ENCODE measurements at regions not wholly inside any gene's neighbourhood (a gene's known extent, or its start where the extent isn't known, plus 50 kb on each side); places are given as distances from the start of the nearest gene placed in this dataset.
"Not testable (repeated sequence)": the region's sequence is repeated elsewhere in the genome, so short reads cannot be mapped to it uniquely, and the experiment has no call there.

DNA sequence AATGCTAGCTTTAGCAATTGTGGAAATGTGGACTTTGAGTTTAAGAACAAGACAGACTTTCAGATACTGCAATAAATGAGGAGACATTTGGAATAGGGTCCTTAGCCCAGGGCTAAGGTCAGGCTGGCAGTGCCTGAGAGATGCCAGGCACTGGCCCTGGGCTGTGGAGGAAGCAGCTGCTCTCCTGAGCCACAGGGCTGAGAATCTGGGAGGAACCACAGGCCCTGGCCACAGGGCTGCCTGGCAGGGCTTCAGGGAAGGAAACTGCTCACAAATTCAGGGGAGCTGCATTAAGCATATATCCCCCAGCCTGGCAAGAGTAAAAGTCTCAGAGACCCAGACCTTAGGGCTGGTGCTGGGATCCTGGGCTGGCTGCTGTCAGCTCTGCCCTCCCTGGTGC, 305.1 kb downstream of the RPIA start:
- not testable (repeated sequence) for DNase-seq

DNA sequence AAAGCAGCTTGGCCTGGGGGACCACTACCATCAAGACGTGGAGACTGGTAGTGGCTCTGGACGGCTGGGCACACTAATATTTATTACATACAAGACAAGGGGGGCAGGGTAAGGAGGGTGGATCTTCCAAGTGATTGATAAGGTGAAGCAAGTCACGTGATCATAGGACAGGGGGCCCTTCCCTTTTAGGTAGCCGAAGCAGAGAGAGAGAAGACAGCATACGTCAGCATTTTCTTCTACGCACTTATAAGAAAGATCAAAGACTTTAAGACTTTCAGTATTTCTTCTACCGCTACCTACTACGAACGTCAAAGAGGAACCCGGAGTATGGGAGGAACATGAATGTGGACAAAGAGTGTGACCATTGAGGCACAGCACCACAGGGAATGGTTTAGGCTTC, 307.9 kb downstream of the RPIA start:
- DNase-seq = no peak

DNA sequence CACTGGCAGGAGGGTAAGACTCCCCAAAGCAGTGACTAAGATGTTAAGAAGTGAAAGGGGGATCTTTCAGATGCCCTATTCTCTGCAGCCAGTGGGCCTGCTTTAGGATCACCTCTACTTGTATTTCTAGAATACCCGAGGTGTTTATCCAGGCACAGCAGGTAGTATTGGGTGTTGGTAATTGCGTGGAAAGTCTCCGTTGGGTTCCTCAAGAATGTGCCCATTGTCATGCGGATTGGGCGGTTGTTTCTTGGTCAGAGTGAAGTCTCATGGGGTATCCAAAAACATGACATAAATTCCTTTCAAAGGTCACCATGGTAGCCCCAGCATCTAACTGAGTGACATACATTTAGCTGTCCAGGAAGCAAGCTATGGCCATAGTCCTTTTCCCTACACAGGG, 308.8 kb downstream of the RPIA start:
- DNase-seq = no peak

DNA sequence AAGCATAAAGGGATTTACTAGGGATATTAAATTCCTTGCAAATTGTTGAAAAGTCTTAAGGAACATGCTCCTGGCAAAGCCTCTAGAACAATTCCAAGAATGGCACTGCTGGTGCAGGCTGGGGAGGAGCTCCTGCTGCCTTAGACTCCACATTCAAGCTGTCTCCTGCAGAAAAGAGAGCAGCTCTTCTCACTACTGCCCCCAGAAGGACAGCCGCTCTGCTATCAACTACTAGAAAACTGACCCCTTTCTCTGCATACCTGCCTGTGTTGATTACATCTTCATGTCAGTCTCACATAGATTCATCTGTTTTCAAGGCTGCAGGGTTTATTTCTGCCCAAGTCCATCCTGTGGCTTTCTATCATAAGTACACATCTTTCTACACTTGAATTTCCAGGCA, 312.8 kb downstream of the RPIA start:
- DNase-seq = not testable (repeated sequence)

DNA sequence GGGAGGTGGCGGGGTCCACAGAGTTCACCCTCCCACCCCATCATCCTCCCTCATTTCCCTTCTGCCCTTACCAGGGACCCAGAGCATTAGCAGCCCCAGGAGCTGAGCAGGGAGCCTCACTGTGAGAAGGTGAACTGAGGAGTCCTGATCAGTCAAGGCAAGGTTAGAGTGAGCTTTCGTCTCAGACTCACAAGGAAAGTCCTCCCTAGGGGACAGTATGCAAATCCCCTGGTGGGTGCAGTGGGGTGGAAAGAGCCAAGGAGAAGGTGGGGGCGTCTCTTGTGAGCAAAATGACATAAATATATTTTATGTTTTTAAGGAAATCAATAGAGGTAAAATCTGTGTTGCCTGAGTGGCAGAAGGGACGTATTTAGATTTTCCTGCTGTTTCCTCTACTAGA, 329.1 kb downstream of the RPIA start:
- DNase-seq = not testable (repeated sequence)

DNA sequence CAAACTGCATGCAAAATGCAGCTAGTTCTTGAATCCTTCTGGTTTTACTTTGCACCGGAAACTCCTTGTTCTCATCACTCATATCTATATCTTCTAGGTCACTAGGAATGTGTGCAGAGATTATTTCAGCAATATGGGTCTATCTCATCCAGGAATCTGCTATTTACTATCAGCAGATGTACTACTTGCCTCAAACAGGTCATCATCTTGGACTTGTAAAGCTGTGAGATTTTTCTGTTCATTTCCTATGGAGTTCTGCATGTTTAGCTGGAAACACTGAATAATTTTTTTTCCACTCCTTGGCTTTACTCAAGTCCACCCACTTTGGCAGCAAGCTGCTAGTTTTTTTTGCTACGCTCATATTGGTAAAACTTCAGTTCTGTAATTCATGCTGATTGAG, 334.8 kb downstream of the RPIA start:
- peak in 1 of 3 donors; percentile 2 for DNase-seq

DNA sequence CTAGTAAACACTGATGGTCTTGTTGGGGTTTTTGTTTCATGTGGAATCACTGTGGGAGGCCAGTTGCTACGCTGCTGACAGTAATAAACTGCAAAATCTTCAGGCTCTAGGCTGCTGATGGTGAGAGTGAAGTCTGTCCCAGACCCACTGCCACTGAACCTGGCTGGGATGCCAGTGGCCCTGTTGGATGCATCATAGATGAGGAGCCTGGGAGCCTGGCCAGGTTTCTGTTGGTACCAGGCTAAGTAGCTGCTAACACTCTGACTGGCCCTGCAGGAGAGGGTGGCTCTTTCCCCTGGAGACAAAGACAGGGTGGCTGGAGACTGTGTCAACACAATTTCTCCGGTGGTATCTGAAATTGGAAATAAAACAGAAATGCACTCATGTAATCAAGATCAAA, 335.6 kb downstream of the RPIA start:
- DNase-seq = not testable (repeated sequence)

DNA sequence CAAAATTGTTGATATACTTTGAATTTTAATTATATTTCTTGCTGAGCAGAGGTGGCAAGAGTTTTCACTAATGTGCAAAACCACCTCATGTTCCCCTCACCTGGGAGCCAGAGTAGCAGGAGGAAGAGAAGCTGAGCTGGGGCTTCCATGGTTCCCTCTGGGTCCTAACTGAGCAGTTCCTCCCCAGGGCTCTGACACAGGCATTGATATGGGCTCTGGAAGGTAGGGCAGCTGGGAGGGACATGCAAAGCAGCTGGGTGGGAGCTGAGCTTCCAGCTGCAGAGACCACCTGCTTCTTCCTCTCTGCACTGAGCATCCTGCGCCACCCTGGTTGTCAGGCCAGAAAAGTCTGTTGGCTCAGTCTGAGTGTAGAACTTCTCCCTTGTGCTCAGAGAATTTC, 336.1 kb downstream of the RPIA start:
- DNase-seq = not testable (repeated sequence)

DNA sequence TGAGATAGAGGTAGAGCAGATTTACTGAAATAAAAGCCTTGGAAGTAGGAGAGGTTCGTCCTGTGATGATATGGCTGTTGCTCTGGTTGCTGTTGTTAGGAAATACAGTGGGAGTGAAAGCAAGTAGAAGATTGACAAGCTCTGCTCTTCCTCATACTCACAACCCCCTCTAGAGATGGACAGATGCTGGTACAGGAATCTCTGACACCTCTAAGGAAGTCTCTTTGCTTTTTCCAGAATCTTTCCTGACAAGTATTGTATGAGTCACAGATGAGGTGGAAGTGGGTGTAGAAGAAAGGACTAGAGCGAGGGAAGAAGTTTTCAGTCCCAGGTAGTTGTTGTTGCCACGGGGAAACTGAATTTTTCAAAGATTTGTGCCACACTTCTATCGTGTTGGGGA, 337.8 kb downstream of the RPIA start:
- not testable (repeated sequence) for DNase-seq

DNA sequence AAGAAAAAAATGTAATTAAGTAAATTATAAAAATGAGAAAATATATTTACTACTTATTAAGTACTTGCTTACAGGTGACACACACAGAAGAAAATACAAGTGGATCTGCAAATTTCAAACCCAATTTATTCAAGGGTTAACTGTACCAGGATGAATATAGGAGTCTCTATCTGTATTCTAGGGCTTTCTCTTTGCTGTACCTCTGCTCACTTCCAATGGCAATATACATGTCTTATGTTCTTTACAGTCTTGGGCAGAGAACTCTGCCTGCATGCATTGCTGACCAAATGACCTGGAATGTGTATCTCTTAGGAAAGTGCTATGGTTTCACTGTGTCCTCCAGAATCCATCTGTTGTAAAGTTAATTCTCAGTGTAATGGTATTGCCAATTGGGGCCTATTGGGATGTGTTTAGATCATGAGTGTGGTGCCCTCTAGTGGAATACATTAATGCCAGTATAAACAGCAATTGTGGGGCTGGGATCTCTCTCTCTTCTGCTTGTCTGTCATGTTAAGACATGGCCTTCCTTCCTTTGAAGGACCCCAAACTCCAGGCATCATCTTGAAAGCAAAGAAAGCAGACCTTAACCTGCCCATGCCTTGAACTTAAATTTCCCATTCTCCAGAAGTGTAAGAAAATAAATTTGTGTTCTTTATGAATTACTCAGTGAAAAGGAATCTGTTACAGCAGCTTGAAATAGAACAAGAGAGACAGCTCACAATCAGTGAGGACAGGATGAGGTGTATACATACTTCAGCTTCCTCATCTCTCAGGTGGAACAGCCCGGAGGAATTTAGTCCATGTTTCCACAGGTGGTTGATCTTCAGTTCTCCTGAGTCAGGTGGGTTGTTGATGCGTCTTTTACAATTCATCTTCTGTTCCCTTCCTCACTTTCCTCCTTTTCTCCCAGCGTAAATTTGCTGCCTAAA, 356.9 kb downstream of the RPIA start:
- DNase-seq = peak; percentile 16 to 46 (median 31)

DNA sequence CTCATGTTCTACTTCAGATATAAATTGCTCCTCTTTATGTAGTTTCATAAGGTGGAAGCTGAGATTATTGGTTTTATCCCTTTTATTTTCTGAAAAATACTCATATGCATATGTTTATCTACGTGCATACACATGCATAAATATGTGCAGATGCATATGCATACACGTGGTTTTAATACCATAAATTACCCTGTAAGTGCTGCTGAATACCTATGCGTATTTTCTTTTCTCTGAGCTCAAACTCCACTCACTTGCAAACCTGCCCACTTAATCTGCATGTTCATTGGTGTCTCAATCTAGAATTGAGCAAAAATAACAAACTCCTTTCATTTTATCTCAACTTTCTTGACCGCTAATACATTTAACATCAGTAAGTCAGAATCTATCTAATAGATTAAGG, 367.1 kb downstream of the RPIA start:
- not testable (repeated sequence) for DNase-seq

DNA sequence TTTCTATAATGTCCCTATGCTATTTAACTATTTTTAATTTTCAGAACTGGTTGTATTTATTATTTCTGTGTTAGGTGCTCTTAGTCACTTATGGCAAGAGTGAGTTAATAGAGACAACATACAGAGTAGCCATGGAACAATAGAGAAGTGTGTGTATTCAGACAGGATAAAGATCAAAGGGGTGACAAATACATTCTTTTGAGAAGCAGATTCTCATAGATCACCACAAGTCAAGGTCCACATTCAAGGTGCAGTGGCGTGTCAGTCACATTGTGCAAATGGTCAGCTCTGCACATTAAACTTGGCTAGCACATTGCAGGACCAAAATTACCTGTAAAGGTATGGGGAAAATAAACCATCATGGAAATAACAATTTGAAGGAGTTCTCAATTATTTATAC, 369.7 kb downstream of the RPIA start:
- DNase-seq = not testable (repeated sequence)

DNA sequence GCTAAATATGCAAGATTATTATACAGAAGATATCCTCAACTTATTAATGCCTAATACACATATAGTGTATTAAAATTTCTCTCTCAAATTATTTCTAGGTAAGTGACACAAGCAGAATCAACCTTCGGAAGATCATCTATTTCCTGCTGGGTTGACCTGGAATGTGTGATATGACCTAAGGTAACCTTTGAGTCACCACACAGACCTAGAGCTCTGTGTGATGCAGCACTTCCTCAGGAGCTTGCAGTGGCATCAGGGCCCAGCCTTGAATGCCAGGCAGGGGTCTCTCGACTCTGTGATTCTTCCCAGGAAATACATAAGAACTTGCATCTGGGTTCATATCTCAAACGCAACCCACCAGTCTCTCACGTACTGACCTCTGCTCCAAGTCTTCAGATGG, 385.3 kb downstream of the RPIA start:
- DNase-seq = not testable (repeated sequence)

DNA sequence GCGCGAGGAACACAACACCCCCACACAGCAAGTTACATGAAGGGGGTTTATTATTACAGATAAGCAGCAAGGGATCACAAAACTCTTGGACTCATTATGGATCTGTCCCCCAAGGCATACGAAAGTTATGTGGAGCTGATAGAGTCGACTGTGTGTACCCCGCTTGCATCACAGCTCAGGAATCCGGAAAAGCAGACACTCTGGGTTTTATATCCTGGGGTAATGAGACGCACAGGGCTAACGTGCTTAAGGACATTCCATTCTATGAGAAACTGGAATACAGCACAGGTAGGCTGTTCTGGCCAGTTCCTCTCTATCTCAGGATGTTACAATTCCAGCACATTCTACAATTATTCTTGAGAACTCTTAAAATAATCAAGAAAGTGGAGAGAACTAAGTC, 401.4 kb downstream of the RPIA start:
- DNase-seq = not testable (repeated sequence)

DNA sequence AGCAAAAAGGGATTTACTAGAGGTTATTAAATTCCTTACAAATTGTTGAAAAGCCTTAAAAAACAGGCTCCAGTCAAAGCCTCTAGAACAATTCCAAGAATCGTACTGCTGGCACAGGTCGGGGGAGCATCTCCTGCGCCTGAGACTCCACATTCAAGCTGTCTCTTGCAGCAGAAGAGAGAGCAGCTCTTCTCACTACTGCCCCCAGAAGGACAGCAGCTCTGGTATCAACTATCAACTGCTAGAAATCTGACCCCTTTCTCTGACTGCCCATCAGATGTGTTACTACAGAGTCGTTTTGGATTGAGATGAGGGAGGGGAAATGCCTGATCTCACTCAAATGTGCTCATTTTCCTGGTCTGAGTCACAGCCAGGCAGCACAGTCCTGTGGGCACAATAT, 403.6 kb downstream of the RPIA start:
- peak in 2 of 3 donors; percentile 0 to 26 for DNase-seq

DNA sequence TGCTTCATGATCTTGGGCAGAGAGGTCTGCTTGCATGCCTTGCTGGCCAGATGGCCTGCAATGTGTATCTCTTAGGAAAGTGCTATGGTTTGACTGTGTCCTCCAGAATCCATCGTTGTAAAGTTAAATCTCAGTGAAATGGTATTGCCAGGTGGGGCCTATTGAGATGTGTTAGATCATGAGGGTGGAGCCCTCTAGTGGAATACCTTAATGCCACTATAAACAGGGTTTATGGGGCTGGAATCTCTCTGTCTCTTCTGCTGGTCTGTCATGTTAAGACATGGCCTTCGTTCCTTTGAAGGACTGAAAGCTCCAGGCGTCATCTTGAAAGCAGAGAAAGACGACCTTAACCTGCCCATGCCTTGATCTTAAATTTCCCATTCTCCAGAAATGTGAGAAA, 411.1 kb downstream of the RPIA start:
- DNase-seq = not testable (repeated sequence)

DNA sequence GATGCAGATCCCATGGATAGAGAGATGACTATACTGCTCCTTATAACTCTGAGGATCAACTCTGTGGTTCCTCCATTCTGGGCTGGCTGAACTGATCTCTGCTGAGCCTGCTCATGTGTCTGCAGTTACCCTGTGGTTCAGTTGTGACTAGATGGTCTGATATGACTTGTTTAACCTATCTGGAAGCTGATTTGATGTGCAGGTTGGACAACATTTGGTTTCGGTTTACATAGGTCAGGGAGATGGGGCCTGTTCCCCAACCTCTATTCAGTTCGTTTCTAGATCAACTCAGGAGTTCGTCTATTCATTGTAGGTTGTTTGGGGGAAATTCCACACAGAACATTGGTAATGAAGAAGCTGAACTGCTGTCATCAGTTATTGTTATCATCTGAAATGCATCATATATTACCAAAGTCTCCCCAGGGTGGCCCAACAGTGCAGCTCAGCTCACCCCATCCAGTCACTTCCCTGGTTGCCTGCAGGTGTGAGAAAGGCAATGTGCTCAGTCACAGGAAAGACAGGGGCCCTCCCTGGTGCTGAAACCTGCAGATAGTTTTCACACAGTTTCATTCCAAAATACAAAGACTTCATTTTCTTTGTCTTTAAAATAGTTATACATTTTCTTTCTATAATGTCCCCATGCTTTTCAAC, 415.0 kb downstream of the RPIA start:
- DNase-seq = not testable (repeated sequence)

DNA sequence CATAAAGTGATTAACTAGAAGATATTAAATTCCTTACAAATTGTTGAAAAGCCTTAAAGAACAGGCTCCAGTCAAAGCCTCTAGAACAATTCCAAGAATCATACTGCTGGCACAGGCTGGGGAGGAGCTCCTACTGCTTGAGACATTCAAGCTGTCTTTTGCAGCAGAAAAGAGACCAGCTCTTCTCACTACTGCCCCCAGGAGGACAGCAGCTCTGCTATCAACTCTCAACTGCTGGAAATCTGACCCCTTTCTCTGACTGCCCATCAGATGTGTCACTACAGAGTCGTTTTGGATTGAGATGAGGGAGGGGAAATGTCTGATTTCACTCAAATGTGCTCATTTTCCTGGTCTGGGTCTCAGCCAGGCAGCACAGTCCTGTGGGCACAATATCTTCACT, 421.0 kb downstream of the RPIA start:
- peak in 1 of 3 donors; percentile 55 for DNase-seq

DNA sequence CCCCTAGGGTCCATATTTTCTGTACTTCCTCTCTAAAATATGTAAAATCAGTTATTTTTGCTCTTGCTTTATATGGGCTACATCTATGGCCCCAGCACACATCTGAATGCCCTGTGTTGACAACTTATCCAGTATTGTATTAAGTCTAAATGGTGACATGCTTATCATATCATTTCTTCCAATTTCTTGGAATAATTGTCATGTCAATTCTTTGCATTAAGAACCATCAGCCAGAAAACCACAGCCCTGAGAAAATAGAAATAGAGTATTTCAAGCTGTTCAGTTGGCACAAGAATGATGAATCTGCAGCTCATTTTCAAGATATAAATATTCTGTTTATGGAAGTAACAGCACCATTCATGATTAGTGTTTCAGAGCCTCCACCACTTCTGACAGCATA, 421.8 kb downstream of the RPIA start:
- DNase-seq = peak in 2 of 3 donors; percentile 10 to 52

DNA sequence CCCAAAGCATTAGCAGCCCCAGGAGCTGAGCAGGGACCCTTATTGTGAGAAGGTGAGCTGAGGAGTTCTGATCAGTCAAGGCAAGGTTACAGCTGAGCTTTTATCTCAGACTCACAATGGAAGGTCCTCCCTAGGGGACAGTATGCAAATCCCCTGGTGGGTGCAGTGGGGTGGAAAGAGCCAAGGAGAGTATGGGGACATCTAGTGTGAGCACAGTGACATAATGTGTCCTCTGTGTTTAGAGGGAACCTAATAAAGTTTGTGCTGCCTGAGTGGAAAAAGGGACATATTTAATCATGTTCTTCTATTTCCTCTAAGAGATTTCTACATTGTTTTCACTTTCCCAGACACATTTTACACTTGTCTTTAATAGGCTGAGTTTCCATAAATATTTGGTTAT, 438.0 kb downstream of the RPIA start:
- DNase-seq = not testable (repeated sequence)

DNA sequence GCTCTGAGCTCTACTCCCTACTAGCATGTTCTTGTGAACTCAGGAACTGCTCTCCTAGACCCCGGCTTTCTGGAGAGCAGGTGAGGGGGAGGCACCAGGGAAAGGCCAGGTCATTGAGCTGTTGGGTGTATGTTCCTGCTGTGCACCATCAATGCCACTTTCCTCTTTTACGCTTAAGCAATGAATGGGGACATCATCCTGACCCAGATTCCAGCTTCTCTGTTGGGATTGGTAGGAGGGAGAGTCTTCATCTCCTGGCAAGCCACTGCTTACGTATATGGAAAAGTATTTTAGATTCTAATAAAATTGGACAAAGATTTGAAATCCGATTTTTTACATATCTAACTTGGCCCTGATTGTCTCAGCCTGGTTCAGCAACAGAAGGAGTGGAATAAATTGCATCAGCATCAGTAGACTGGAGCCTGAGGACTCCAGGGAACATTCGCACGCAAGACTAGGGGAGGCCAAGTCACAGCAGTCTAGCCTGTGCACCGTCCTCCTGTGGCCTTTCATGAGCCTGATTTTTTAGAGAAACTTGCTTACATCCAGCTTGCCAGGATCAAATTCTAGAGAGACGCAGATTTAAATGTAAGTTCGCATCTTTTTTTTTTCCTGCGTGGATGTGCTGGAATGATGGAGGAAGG, 439.3 kb downstream of the RPIA start:
- peak; percentile 19 to 53 (median 47) for DNase-seq

DNA sequence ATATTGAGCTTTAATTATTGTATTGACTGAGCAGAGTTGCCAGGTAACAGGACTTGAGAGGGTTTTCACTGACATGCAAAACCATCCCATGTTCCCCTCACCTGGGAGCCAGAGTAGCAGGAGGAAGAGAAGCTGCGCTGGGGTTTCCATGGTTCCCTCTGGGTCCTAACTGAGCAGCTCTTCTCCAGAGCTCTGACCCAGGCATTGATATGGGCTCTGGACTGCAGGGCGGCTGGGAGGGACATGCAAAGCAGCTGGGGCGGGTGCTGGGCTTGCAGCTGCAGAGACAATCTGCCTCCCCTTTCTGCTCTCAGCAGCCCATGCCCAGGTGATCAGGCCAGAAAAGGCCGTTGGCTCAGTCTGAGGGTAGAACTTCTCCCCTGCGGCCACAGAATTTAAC, 451.5 kb downstream of the RPIA start:
- not testable (repeated sequence) for DNase-seq

DNA sequence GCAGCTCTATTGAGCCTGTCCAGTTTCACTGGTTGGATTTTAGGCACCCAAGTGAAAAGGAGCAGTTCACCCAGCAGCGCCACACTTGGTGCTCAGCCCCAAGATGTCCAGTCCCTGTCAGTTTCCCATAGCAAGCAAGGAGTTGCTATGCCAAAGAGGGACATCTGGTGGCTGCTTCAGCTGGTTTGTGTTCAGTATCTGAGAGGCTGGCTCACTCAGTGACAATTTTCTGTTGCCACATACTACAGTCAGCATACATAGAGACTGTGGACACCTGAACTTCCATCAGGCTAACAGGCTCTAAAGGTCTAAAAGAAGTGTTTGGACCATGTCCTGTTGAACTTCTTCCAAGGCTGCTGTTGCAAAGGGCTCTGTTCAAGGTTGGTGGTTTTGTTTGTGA, 453.9 kb downstream of the RPIA start:
- not testable (repeated sequence) for DNase-seq
